ENCODE measurements at regions not wholly inside any gene's neighbourhood (a gene's known extent, or its start where the extent isn't known, plus 50 kb on each side); places are given as distances from the start of the nearest gene placed in this dataset.

DNA sequence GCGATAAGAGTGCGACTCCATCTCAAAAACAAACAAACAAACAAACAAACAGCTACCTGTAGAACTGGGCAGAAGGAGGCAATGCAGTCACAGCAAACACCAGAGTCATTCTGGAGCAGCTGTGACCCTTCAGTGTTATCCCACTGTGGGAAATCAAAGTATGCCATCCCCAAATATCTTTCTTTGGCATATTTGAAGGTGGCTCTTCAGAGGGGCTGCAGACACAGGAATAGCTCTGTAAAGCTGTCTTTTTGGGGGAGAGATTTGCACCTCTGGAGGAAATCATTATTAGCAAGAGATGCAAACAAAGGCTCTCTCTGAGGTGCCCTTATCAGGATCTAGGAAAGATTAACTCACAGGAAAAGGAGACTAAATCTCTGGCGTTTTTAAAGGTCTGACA, 98.5 kb upstream of the XPO1 start:
- H3K4me3 Mint-ChIP-seq (ENCODE audit: unreplicated experiment) = no peak overlapping the region

DNA sequence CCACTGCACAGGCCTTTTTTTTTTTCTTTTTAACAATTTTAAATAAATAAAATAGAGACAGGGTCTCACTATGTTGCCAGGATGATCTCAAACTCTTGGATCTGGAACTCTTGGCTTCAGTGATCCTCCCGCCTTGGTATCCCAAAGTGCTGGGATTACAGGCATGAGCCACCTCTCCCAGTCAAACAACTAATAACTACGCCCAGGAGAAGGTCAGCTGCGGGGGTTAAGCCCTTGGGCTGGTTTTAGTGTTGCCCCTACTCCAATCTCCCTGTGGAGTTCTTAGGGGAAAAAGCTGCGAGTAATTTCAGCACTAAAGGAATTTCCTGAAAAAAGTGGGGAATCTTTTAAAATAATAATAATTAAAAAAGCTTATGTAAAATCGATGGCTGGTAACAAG, 96.4 kb upstream of the XPO1 start:
- Mint-ChIP-seq H3K4me1 (ENCODE audit: insufficient read depth, unreplicated experiment) (peaks cover 6% of the 10 kb centered on the region), H3K4me3 (ENCODE audit: unreplicated experiment) (no peak overlapping the region), H3K27me3 (ENCODE audit: insufficient read depth, unreplicated experiment) (no peaks in the 10 kb centered on the region), H3K36me3 (ENCODE audit: insufficient read depth, unreplicated experiment) (no peaks in the 10 kb centered on the region), H3K27ac (ENCODE audit: low read depth, unreplicated experiment) (no peak overlapping the region), H3K9me3 (ENCODE audit: unreplicated experiment) (no peaks in the 10 kb centered on the region)
- CTCF ChIA-PET = interaction anchor here (1.2 kb wide), 1 partner anchor 9 kb away, joined by 5 read pairs; no protein-coding TSS in a partner anchor
- intact Hi-C loops (cut with micrococcal nuclease) = no loop called here
- POLR2A ChIA-PET = interaction anchor here (1.2 kb wide), 1 partner anchor 9 kb away, joined by 5 read pairs; no protein-coding TSS in a partner anchor
- no peak for DNase-seq (ENCODE audit: unreplicated experiment)
- no TSS peak for BruUV-seq (replicated peaks)
- TF ChIP-seq CTCF (IDR thresholded peaks at IDR 0.05; ENCODE audit: unreplicated experiment) = no peak

More for the DNA sequence above, 98.5 kb upstream of the XPO1 start:
- Mint-ChIP-seq H3K27me3 (ENCODE audit: insufficient read depth, unreplicated experiment) (no peaks in the 10 kb centered on the region), H3K27ac (ENCODE audit: low read depth, unreplicated experiment) (no peak overlapping the region), H3K9me3 (ENCODE audit: unreplicated experiment) (no peaks in the 10 kb centered on the region), H3K4me1 (ENCODE audit: insufficient read depth, unreplicated experiment) (peaks cover 6% of the 10 kb centered on the region), H3K36me3 (ENCODE audit: insufficient read depth, unreplicated experiment) (no peaks in the 10 kb centered on the region)
- no TSS peak for BruUV-seq (replicated peaks)
- intact Hi-C loops (cut with micrococcal nuclease) = loop anchor here (2.0 to 5.0 kb wide), 2 partner anchors 100 to 499 kb away; no protein-coding TSS in a partner anchor
- DNase-seq (ENCODE audit: unreplicated experiment) = no peak
- POLR2A ChIA-PET = interaction anchor here (0.6 to 1.5 kb wide), 4 partner anchors 96 to 218 kb away, joined by 3 to 6 read pairs (median 3); partner anchors contain the start of gene FAM161A
- CTCF ChIA-PET = interaction anchor here (0.6 to 1.1 kb wide), 5 partner anchors 22 to 520 kb away, joined by 3 to 5 read pairs (median 4); no protein-coding TSS in a partner anchor
- no peak for TF ChIP-seq CTCF (IDR thresholded peaks at IDR 0.05; ENCODE audit: unreplicated experiment)

GRCh38 chr2:61633250-61633649, 95.1 kb upstream of the XPO1 start:
- Mint-ChIP-seq H3K27me3 (ENCODE audit: insufficient read depth, unreplicated experiment) (no peaks in the 10 kb centered on the region), H3K4me3 (ENCODE audit: unreplicated experiment) (no peak overlapping the region), H3K4me1 (ENCODE audit: insufficient read depth, unreplicated experiment) (peaks cover 6% of the 10 kb centered on the region), H3K27ac (ENCODE audit: low read depth, unreplicated experiment) (no peak overlapping the region), H3K9me3 (ENCODE audit: unreplicated experiment) (no peaks in the 10 kb centered on the region), H3K36me3 (ENCODE audit: insufficient read depth, unreplicated experiment) (no peaks in the 10 kb centered on the region)
- intact Hi-C loops (cut with micrococcal nuclease) = no loop called here
- BruUV-seq (replicated peaks) = no TSS peak
- CTCF ChIA-PET = interaction anchor here (0.7 to 1.3 kb wide), 3 partner anchors 19 to 115 kb away, joined by 3 to 4 read pairs (median 3); no protein-coding TSS in a partner anchor
- peak; percentile 9 for TF ChIP-seq CTCF (IDR thresholded peaks at IDR 0.05; ENCODE audit: unreplicated experiment)
- DNase-seq (ENCODE audit: unreplicated experiment) = peak; percentile 6
- POLR2A ChIA-PET = no interaction called here

DNA sequence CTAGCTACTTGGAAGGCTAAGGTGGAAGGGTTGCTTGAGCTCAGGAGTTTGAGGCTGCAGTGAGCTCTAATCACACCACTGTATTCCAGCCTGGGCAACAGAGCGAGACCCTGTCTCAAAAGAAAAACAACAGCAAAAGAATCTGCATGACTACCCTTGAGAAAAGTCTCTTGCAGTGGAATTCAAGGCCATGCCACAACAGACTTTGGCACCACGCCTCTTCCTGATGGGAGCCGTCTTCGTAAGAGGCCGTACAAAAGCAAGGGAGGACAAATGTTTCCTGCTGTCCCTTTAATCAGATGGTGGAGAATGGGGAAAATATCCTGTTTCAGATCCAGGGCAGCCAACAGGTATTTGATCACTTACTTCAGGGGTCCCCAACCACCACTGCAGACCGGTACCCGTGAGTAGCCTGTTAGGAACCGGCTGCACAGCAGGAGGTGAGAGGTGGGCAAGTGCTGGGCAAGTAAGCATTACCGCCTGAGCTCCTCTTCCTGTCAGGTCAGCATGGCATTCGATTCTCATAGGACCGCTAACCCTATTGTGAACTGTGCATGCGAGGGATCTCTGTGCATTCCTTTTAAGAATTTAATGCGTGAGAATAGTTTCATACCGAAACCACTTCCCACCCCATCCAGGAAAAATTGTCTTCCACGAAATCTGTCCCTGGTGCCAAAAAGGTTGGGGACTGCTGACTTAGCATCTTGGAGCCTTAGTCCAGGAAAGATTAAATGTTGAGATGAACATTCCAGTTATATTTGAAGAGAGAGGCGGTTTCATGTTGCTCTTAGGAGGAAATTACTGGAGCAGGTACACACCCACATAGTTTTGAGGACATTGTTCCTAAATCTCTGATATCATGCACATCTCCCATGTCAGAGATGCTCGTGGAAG, 94.4 kb upstream of the XPO1 start:
- Mint-ChIP-seq H3K4me1 (ENCODE audit: insufficient read depth, unreplicated experiment) (peaks cover 6% of the 10 kb centered on the region), H3K9me3 (ENCODE audit: unreplicated experiment) (no peaks in the 10 kb centered on the region), H3K27me3 (ENCODE audit: insufficient read depth, unreplicated experiment) (no peaks in the 10 kb centered on the region), H3K36me3 (ENCODE audit: insufficient read depth, unreplicated experiment) (no peaks in the 10 kb centered on the region), H3K4me3 (ENCODE audit: unreplicated experiment) (no peak overlapping the region), H3K27ac (ENCODE audit: low read depth, unreplicated experiment) (no peak overlapping the region)
- DNase-seq (ENCODE audit: unreplicated experiment) = no peak
- intact Hi-C loops (cut with micrococcal nuclease) = no loop called here
- POLR2A ChIA-PET = no interaction called here
- BruUV-seq (replicated peaks) = no TSS peak
- CTCF ChIA-PET = interaction anchor here (0.5 to 1.8 kb wide), 6 partner anchors 10 to 902 kb away, joined by 3 to 5 read pairs (median 3); no protein-coding TSS in a partner anchor
- no peak for TF ChIP-seq CTCF (IDR thresholded peaks at IDR 0.05; ENCODE audit: unreplicated experiment)

Data from MCF 10A (cell line).